ENCODE measurements at regions not wholly inside any gene's neighbourhood (a gene's known extent, or its start where the extent isn't known, plus 50 kb on each side); places are given as distances from the start of the nearest gene placed in this dataset.

DNA sequence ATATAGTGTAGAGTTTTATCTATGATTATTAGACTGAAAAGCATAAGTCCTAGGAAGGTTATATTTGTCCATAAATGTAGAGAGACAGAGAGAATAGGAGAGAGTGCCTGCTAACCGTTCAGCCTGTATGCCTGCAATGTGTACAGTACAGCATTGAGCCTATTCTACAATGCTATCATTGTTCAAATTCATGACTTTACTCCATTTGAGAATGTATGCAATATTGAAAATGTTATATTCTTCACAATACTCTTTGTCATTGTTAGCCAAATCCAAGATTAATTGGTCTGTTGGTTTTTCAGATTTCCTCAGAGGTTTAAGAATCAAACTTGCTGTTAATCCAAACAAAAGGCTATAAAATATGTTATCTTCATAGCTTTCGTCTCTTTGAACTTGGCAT, 585.2 kb upstream of the B3GALT2 start:
- Mint-ChIP-seq H3K27ac (no peak overlapping the region), H3K9me3 (peaks cover 20% of the 10 kb centered on the region), H3K4me1 (peaks cover 3% of the 10 kb centered on the region), H3K4me3 (no peak overlapping the region), H3K27me3 (no peaks in the 10 kb centered on the region), H3K36me3 (ENCODE audit: low read depth) (peaks cover 2% of the 10 kb centered on the region)
- ChIA-PET CTCF (interaction anchor here (0.5 to 0.8 kb wide), 2 partner anchors 12 to 80 kb away, joined by 3 to 4 read pairs; no protein-coding TSS in a partner anchor), POLR2A (no interaction called here)
- no peak for DNase-seq

DNA sequence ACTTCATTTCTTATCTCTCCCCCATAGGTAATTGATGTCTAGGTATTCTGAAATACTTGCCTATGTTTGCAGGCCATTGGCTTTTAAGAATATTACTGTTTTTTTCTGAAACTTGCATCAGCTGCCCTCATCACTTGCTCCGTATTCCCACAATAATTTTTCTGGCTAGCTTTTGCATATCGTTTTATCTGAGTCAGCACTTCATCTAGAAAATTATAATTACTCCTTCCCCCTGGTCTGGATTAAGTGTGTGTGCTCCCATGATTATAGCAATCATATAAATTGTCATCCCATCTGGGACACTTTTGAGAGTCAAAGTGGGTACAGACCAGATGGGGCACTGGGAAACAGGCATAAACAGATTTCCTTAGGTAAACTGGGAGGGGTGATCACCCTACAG, 583.2 kb upstream of the B3GALT2 start:
- Mint-ChIP-seq H3K27me3 (no peaks in the 10 kb centered on the region), H3K4me1 (peaks cover 3% of the 10 kb centered on the region), H3K9me3 (peaks cover 7% of the 10 kb centered on the region), H3K36me3 (ENCODE audit: low read depth) (no peaks in the 10 kb centered on the region), H3K27ac (no peak overlapping the region), H3K4me3 (no peak overlapping the region)
- ChIA-PET POLR2A (no interaction called here), CTCF (interaction anchor here (0.9 kb wide), 1 partner anchor 12 kb away, joined by 3 read pairs; no protein-coding TSS in a partner anchor)
- DNase-seq: no peak

DNA sequence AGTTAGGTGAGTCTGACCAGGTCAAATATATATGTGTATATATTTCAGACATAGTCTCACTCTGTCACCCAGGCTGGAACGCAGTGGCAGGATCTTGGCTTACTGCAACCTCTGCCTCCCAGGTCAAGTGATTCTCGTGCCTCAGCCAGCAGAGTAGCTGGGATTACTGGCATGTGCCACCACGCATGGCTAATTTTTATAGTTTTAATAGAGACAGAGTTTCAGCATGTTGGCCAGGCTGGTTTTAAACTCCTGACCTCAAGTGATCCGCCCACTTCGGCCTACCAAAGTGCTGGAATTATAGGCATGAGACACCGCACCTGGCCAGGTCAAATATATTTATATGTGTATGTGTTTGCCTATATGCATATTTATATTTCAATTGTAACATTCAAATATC, 581.5 kb upstream of the B3GALT2 start:
- Mint-ChIP-seq H3K4me1 (no peaks in the 10 kb centered on the region), H3K36me3 (ENCODE audit: low read depth) (no peaks in the 10 kb centered on the region), H3K4me3 (no peak overlapping the region), H3K9me3 (no peaks in the 10 kb centered on the region), H3K27me3 (no peaks in the 10 kb centered on the region), H3K27ac (no peak overlapping the region)
- no peak for DNase-seq
- POLR2A ChIA-PET: no interaction called here
- CTCF ChIA-PET: interaction anchor here (0.6 kb wide), 1 partner anchor 1295 kb away, joined by 4 read pairs; no protein-coding TSS in a partner anchor

DNA sequence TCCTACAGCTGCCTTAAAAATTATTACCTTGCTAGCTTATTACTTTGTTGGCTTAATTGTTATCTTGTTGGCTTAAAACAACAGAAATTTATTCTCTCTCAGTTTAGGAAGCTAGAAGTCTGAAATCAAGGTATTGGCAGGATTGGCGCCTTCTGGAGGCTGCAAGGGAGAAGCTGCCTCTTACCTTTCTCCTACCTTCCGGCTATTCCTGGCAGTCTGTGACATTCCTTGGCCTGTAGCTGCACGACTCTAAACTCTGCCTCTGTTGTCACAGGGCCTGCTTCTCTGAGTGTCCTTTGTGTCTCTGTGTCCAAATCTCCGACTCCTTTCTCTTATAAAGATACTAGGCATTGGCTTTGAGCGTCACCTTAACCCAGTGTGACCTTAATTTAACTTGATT, 579.9 kb upstream of the B3GALT2 start:
- Mint-ChIP-seq H3K36me3 (ENCODE audit: low read depth) (no peaks in the 10 kb centered on the region), H3K27me3 (no peaks in the 10 kb centered on the region), H3K9me3 (no peaks in the 10 kb centered on the region), H3K27ac (no peak overlapping the region), H3K4me1 (no peaks in the 10 kb centered on the region), H3K4me3 (no peak overlapping the region)
- ChIA-PET CTCF (no interaction called here), POLR2A (no interaction called here)
- no peak for DNase-seq

DNA sequence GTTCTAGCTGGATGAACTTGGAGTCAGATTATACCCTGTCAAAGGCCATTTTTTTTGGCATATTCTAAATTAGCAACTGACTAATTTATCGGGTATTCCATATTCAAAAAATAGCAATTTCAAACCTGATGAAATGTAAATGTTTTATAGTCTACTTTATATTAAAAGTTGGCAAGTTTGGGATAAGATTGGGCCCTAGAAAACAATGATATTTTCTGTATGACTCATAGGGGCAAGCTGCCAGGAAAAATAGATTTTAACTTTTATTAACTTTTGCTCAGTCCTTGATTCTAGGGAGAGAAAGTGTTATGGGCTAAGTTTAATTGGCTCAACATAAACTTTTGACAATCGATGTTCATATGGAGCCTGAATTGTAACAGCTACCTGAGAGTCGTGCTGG, 576.9 kb upstream of the B3GALT2 start:
- H3K36me3 Mint-ChIP-seq (ENCODE audit: low read depth): no peaks in the 10 kb centered on the region
- no peaks in the 10 kb centered on the region for H3K4me1 Mint-ChIP-seq
- no peaks in the 10 kb centered on the region for H3K9me3 Mint-ChIP-seq
- POLR2A ChIA-PET: no interaction called here
- DNase-seq: no peak
- H3K27ac Mint-ChIP-seq: no peak overlapping the region
- no peaks in the 10 kb centered on the region for H3K27me3 Mint-ChIP-seq
- no peak overlapping the region for H3K4me3 Mint-ChIP-seq
- CTCF ChIA-PET: no interaction called here

DNA sequence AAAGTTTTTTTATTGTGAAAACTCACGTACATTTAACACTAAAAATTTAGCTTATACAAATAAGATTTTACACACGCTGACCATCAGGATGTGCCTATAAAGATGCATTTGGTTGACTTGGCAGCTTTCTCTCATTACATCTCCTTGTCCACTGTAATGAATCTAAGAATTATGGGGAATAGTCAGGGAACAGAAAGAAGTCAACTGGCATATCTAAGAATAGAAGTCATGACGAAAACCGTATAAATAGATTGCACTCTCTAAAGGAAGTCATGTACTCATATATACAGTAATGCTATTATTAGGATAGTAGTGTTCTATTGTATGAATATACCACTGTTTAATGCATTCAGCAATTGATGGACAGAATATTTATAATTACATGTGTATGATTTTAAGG, 575.8 kb upstream of the B3GALT2 start:
- Mint-ChIP-seq H3K4me3 (no peak overlapping the region), H3K9me3 (no peaks in the 10 kb centered on the region), H3K27me3 (no peaks in the 10 kb centered on the region), H3K27ac (no peak overlapping the region), H3K36me3 (ENCODE audit: low read depth) (no peaks in the 10 kb centered on the region), H3K4me1 (no peaks in the 10 kb centered on the region)
- POLR2A ChIA-PET: no interaction called here
- CTCF ChIA-PET: no interaction called here
- no peak for DNase-seq

DNA sequence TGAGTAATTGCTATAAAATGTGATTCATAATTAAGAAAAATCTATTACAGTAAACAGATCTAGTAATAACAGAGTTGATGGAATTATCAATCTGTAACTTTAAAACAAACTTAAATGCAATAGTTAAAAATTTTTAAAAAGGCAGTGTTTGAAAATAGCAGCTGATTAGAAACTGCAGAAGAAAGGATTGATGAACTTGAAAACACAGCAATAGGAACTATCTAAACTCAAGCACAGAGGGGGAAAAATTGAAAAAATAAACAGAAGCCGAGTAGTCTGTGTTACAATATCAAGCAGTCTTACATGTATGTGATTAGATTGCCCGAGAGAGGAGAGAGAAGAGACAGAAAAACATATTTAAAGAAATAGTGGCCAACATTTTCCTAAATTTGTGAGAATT, 569.0 kb upstream of the B3GALT2 start:
- CTCF ChIA-PET: no interaction called here
- peaks cover 4% of the 10 kb centered on the region for H3K4me1 Mint-ChIP-seq
- POLR2A ChIA-PET: no interaction called here
- peaks cover 5% of the 10 kb centered on the region for H3K9me3 Mint-ChIP-seq
- H3K27me3 Mint-ChIP-seq: no peaks in the 10 kb centered on the region
- H3K36me3 Mint-ChIP-seq (ENCODE audit: low read depth): peaks cover 4% of the 10 kb centered on the region
- H3K4me3 Mint-ChIP-seq: no peak overlapping the region
- no peak for DNase-seq
- H3K27ac Mint-ChIP-seq: no peak overlapping the region

DNA sequence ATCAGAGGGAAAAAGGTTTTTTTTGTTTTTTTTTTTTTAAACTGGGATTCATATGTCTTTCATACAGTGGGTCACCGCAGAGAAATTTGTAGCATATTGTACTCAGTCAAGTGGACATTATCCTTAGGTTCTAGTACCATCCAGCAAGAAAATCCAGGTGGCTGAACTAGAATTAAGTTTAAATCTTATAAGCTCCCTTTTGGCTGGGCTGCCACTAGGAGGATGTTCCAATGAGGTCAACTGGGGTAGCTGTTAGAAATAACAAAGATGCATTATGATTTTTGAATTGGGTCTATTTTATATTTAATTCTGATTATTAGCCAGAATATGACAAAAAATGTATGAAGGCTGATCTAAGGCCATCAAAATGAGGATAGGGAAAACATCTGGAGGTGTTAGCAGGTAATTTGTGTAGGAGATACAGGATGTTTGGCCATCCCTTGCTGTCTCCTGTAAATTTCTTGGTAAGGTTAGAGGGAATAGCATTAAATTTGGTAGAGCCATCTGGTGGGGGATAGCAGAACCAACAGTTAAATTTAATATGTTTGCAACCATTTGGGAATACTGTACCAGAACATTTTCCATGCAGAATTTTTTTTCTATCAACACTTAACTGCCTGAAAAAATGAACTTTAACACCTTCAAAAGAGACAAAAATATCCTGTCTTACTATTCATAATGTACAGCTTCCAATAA, 568.5 kb upstream of the B3GALT2 start:
- H3K9me3 Mint-ChIP-seq: peaks cover 5% of the 10 kb centered on the region
- CTCF ChIA-PET: no interaction called here

DNA sequence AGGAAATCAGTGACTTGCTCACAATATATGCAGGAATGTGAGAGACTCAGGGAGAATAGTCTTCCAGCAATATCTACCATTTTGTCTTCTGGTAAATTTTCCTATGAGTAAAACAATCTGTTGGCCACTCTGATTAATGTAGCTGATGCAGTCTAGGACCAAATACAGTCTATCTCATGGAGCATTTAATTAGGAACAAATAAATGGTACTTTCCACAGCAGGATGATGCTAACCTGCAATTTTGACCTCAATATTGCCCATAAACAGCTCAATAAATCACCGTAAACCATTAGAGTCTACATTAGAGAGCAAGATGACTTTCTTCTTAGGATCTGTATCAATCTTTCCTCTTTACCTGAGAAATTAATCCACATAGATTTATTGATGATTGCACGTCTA, 567.7 kb upstream of the B3GALT2 start:
- Mint-ChIP-seq H3K36me3 (ENCODE audit: low read depth) (peaks cover 4% of the 10 kb centered on the region), H3K4me3 (no peak overlapping the region), H3K27me3 (no peaks in the 10 kb centered on the region), H3K4me1 (peaks cover 4% of the 10 kb centered on the region), H3K9me3 (peaks cover 5% of the 10 kb centered on the region), H3K27ac (no peak overlapping the region)
- CTCF ChIA-PET: no interaction called here
- POLR2A ChIA-PET: no interaction called here
- DNase-seq: no peak

More for the DNA sequence above, 568.5 kb upstream of the B3GALT2 start:
- Mint-ChIP-seq H3K27me3 (no peaks in the 10 kb centered on the region), H3K27ac (no peak overlapping the region), H3K4me1 (peaks cover 4% of the 10 kb centered on the region), H3K36me3 (ENCODE audit: low read depth) (peaks cover 4% of the 10 kb centered on the region), H3K4me3 (no peak overlapping the region)
- POLR2A ChIA-PET: no interaction called here
- no peak for DNase-seq

DNA sequence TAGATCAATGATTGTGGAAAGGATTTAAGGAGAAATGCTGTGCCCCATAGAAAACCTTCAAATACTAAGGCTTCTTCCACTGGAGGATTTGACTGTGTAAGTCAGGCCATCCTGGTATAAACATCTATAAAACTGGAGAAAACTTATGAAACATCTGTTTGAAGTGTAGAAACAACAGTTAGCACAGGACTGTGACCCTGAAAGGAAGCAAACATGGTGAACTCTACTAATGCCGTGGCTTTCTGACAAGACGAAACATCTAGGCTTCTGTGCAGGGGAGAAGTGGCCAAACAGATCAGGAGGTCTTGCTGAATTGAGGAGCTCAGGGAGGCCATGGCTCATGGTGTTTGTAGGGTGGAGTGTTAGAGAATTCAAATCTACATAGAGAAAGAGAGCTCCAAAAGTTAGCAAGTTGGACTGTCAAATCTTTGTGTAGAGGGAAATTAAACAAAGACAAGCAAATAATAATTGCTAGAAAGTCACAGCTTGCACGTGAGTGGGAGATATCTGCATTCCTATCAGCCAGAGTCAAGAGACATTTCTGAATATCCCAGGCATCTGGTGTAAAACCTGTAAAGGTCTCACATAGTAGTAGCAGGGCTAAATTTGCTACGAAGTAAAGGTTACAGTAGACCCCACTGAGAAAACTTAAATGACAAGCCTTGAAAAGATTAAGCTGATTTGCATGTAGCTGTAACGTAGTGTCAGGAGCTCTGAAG, 566.8 kb upstream of the B3GALT2 start:
- no peak overlapping the region for H3K27ac Mint-ChIP-seq
- peaks cover 4% of the 10 kb centered on the region for H3K36me3 Mint-ChIP-seq (ENCODE audit: low read depth)
- no peak overlapping the region for H3K4me3 Mint-ChIP-seq
- no peak for DNase-seq
- ChIA-PET CTCF (no interaction called here), POLR2A (no interaction called here)
- H3K4me1 Mint-ChIP-seq: peaks cover 4% of the 10 kb centered on the region
- peaks cover 5% of the 10 kb centered on the region for H3K9me3 Mint-ChIP-seq
- H3K27me3 Mint-ChIP-seq: no peaks in the 10 kb centered on the region

DNA sequence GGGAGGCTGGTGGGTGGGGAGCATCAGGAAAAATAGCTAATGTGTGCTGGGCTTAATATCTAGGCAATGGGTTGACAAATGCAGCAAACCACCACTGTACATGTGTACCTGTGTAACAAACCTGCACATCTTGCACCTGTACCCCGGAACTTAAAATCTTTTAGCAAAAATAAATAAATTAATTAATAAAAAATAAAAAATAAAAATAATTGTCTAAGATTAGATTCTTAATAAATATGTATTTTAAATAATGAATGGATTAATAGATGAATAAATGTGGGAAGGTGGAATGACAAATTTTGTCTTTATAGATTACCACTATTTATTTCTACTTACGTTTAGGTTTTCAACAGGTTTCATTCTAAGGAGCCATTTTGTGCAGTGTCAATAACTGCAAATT, 563.5 kb upstream of the B3GALT2 start:
- no peaks in the 10 kb centered on the region for H3K36me3 Mint-ChIP-seq (ENCODE audit: low read depth)
- H3K27ac Mint-ChIP-seq: no peak overlapping the region
- H3K27me3 Mint-ChIP-seq: no peaks in the 10 kb centered on the region
- H3K4me1 Mint-ChIP-seq: peaks cover 2% of the 10 kb centered on the region
- ChIA-PET CTCF (no interaction called here), POLR2A (no interaction called here)
- peaks cover under 1% of the 10 kb centered on the region for H3K9me3 Mint-ChIP-seq
- H3K4me3 Mint-ChIP-seq: no peak overlapping the region
- no peak for DNase-seq

DNA sequence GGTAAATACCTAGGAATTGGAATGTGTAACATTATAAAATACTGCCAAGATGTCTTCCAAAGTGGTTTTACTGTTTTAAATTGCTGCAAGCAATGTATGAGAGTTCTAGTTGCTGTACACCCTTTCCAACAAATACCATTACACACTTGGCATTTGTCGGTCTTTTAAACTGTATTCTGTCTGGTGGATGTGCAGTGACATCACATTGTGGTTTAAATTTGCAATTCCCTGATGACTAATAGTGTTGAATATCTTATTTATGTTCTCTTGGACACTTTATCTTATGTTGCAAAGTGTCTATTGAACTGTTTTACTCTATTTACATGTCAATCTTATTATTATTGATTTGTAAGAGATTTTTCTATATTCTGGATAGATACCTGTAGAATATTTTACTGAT, 561.2 kb upstream of the B3GALT2 start:
- H3K36me3 Mint-ChIP-seq (ENCODE audit: low read depth): no peaks in the 10 kb centered on the region
- ChIA-PET CTCF (no interaction called here), POLR2A (no interaction called here)
- no peaks in the 10 kb centered on the region for H3K4me1 Mint-ChIP-seq
- H3K9me3 Mint-ChIP-seq: no peaks in the 10 kb centered on the region
- no peaks in the 10 kb centered on the region for H3K27me3 Mint-ChIP-seq
- H3K27ac Mint-ChIP-seq: no peak overlapping the region
- DNase-seq: no peak
- no peak overlapping the region for H3K4me3 Mint-ChIP-seq

DNA sequence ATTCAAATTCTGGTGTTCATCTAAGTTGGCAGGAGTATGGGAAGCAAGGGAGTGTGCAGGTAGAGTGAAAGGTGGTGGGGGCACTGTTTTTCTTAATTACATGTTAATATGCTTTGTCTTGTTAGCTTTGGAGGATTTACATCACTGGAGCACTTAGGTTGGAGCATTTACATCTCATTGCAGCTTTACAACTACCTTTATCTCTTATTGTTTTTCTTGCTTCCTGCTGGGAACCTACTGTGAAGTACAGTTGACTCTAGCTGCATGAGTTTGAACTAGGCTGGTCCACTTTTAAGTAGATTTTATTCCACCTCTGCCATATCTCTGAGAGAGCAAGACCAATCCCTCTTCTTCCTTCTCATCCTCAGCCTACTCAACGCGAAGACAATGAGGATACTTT, 554.8 kb upstream of the B3GALT2 start:
- POLR2A ChIA-PET: no interaction called here
- no peak overlapping the region for H3K27ac Mint-ChIP-seq
- H3K36me3 Mint-ChIP-seq (ENCODE audit: low read depth): no peaks in the 10 kb centered on the region
- CTCF ChIA-PET: no interaction called here
- no peaks in the 10 kb centered on the region for H3K9me3 Mint-ChIP-seq
- peaks cover 10% of the 10 kb centered on the region for H3K4me1 Mint-ChIP-seq
- no peak overlapping the region for H3K4me3 Mint-ChIP-seq
- no peaks in the 10 kb centered on the region for H3K27me3 Mint-ChIP-seq
- no peak for DNase-seq

DNA sequence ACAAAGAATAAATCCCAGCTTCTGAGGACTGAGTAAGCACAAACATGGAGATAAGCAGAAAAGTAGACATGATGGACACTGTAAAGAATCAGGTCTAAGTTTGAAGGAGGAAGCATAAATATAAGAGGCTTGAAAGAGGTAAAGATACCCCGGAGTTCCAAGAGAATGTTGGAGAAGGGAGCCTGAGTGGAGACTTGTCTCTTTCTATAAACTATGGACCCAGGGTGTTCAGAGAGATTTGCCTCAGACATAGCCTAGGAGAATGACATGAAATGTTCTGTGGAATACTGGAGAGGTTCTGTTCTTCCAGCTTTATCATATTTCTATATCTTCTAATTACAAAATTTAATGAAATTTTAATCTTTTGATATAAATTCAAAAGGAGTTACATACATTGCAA, 554.3 kb upstream of the B3GALT2 start:
- H3K36me3 Mint-ChIP-seq (ENCODE audit: low read depth): no peaks in the 10 kb centered on the region
- ChIA-PET CTCF (no interaction called here), POLR2A (no interaction called here)
- H3K27ac Mint-ChIP-seq: no peak overlapping the region
- no peaks in the 10 kb centered on the region for H3K9me3 Mint-ChIP-seq
- no peak overlapping the region for H3K4me3 Mint-ChIP-seq
- DNase-seq: no peak
- no peaks in the 10 kb centered on the region for H3K27me3 Mint-ChIP-seq
- peaks cover 10% of the 10 kb centered on the region for H3K4me1 Mint-ChIP-seq
